Stimulated activated CD4-positive, alpha-beta T cell treated with anti-CD3 and anti-CD28 coated beads, Interleukin-4, amount 100 ng/mL, for 24 hours (primary cell): ENCODE measurements at regions not wholly inside any gene's neighbourhood (a gene's known extent, or its start where the extent isn't known, plus 50 kb on each side); places are given as distances from the start of the nearest gene placed in this dataset.
"Not testable (repeated sequence)": the region's sequence is repeated elsewhere in the genome, so short reads cannot be mapped to it uniquely, and the experiment has no call there.

ENCODE experiments used
- DNase-seq: peaks from one replicate; pipeline ENCODE4 v3.0.0-alpha.2; 2020

DNA sequence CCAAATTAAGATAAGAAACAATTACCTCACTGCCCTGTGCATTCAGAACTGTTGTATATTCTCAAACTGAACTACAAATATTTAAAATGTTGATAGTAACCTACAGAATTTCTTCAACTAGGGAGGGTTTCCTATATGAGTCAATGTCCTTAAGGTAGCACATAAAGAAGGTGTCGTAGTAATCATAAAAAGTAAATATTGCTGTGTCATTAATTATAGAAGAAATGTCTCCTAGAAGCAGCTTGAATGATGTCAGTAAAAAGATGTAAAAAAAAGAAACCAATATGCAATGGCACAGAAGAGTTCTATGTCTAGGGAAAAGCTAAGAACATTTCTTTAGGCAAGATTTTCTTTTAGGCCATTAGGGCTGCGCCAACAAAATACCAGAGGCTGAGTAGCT lies 559.6 kb upstream of the EPHA5 start:
- DNase-seq: no peak

DNA sequence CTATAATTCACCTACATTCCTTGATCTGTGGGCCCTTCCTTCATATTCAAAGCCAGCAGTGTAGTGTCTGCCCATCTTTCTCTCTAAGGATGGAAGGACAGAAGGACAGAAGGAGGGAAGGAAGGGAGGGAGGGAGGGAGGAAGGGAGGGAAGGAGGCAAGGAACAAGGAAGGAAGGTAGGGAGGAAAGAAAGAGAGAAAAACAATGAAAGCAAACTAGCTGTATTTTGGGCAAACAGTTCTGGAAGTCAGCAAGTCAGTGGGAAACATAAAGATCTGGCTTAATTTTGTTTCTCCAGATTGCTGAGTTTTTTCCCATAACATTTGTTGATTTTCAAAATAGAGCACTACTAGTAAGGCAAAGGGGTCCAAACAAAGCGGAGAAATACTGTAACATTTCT lies 555.2 kb upstream of the EPHA5 start:
- no peak for DNase-seq

DNA sequence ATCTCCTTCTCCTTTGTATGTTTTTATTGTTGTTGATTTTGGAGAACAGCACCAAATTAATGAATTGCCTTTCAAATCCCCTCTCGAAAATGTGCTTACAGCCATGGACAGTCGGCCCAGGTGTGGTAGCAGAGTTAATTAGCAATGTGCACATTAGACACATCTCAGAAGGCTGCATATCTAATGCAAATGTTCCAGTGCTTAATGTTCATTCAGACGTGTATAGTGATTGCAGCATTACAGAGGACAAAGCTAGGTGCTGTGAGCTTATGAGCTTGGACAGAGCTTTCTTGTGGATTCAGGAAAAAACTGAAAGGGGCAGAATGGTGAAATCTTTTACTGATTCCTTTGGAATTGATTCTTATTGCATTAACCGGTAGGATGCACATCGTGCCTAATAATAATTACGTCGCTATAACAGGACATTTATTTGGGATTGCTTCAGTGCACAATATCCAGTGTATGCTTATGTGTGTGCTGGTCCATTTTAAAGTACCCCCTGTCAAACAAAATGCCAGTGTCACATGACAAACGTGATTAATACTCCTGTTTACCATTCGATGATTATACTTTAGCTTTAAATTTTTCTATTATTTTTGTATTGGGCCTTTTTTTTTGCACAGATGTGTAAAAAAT lies 552.9 kb upstream of the EPHA5 start:
- no peak for DNase-seq

DNA sequence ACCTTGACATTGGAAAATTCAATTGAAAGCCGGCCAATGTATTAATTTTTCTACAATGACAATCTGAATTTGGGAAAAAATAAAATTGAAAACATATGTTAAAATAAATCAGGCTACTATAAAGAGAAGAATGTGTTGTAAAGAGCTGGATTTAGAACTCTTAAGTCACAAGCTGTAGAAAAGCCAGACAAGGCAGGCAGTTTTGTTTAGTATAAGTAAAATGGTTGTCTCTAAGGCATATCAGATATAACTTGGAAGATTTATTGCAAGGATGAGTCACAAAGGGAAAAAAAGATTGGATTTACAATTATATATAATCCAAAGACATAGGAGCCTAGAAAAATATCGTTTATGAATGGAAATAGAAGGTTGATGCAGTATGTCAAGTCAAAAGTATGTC lies 549.1 kb upstream of the EPHA5 start:
- no peak for DNase-seq

DNA sequence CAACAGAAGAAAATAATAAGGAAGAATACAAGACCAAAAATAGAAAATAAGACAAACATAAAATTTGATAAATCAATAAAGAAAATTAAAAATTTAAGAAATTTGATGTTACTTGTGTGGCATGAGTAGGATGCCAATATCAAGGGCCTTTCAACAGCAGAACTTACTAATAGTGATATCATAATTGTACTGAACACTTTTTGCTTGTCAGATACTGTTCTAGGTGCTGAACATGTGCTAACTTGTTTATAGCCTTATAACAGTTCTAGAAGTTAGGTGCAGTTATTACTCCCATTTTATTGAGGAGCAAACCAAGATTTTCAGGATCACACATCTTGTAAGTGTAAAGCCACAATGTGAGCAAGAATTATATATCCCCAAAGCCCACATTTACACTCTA lies 546.0 kb upstream of the EPHA5 start:
- DNase-seq: no peak

DNA sequence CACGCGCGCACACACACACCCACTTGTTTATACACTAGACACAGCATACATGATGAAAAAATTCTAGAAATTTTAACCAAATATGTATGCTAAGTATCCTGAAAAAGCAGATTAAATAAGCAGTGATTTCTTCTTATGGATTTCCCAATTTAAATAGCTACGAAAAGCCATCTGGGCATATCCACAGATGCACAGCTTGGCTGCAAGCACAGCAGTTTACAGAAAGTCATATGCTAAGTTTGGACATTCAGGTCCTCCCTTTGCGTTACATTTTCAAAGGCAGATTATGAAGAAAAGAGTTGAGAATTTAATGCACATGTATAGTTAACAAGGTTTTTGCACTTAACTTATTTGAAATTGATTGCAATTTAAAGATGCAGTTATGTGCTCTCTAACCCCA lies 542.2 kb upstream of the EPHA5 start:
- no peak for DNase-seq

DNA sequence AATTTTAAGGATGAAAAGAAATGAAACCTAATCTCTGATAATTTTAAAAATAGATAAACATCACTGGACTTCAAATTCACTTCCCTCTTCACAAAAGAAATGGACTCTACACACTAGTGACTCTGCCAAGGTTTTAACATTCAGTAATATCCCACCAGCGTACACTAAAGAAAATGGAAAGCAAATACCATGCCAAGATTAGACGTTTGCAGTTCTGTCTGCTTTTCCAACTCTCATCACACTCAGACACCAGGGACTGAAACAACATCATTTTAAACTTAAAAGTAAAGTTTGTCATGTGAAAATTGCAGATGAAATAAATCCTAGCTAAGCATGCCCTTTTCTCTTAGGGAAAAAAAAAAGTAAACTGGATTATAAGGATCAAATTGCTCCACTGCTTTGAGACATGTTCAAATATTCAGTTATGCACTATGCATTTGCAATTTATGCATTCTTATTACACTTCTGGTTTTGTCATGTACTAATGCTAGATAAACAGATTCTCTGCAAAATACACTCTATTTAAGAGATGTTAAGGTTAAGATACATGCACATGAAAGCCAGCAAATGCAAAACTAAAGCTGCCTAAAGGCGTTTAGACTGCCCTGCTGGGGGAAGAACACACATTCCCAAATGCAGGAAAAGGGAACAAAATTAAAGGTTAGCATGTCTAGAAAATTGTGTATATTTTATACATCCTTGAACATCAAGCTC lies 534.4 kb upstream of the EPHA5 start:
- DNase-seq: no peak

DNA sequence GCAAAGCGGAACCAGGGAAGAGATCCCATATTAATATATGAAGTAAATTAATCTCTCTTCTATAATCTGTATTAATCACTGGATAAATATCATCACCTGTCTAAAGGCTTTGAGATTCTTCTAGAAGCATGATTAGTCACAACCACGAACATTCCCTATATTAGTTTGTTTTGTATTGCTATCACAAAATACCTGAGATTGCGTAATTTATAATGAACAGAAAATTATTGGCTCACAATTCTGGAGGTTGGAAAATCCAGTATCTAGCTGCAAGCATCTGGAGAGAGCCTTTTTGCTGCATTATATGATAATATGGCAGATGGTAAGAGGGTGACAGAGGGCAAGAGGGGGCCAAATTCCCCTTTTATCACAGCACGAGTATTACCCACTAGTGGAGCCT lies 532.6 kb upstream of the EPHA5 start:
- no peak for DNase-seq

DNA sequence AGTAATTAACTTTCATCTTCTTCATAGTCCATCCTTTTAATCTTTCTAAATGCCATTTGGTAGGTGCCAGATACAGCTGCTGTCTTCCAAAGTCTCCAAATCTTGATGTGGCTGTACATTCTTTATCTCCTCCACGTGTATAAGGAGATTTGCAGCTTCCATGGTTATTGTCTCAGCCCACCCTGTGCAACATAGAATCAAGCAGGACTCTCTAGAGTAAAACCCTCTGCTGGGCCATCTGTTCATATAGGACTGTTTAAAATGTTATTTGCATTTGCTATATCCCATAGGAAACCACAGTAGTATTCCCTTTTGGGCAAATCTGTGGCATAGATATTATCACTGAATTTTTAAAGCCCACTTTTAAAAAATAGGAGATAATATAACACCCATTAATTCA lies 527.2 kb upstream of the EPHA5 start:
- no peak for DNase-seq

DNA sequence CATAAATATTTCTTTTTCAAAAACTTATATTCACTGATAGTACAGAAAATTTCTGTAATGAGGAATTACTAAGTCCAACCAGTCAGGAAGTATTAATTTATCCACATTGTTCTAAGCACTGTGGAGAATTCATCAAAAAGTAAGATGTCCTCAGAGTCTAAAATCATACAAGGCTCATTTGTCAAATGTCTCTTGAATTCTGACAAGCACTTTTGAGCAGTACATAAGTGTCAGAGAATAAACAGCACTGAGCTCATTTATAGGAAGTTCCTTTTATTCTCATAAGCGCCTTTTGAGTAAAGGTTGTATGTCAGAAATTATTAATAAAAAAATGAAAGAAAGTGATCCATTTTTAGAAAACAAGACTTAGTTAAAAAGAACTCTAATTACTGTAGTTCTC lies 523.2 kb upstream of the EPHA5 start:
- DNase-seq: no peak

DNA sequence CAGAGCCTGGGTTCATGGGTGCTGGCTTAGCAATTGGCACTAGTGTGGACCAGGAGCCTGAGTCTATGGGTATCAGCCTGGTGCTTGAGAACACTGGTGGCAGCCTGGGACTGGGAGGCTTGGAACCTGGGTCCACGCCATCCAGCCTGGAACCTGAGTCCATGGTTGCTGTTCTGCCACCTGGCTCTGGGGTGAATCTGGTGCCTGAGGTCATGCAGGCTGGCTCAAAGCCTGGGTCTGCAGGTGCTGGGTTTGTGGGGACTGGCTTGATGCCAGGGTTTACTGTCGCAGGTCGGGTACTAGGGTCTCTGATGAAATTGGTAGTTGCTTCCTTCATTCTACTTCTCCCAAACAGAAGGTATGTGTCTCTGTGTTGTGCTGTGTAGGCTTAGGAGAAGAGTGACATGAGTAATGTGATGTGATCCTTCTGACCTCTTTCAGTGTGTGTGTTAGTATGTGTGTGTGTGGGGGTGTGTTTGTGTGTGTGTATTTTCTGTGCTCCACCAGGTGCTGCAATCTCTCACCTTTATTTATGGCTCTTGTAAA lies 517.0 kb upstream of the EPHA5 start:
- no peak for DNase-seq

DNA sequence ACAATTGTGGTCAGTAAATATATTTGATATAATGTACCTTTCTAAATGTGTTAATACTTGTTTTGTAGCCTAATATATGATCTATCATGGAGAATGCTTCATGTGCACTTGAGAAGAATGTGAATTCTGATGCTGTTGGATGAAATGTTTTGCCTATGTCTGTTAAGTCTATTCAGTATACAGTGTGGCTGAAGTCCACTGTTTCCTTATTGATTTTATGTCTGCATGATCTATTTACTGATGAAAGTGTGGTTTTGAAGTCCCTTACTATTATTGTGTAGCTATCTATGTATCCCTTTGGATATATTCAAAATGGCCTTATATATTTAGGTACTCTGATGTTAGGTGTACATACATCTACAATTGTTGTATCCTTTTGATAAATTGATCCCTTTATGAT lies 515.8 kb upstream of the EPHA5 start:
- no peak for DNase-seq

DNA sequence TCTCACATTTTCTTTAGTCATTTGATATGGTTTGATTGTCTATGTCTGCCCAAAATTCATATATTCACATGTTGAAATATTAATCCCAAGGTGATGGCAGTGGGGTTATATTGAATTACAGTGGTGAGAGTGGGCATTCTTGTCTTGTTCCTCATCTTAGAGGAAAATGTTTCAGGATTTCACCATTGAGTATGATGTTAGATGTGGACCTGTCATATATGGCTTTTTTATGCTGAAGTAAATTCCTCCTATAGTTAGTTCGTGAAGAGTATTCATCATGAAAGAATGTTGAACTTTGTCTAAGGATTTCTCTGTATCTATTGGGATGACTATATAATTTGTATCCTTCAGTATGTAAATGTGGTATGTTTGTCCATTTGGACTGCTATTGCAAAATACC lies 512.3 kb upstream of the EPHA5 start:
- no peak for DNase-seq

DNA sequence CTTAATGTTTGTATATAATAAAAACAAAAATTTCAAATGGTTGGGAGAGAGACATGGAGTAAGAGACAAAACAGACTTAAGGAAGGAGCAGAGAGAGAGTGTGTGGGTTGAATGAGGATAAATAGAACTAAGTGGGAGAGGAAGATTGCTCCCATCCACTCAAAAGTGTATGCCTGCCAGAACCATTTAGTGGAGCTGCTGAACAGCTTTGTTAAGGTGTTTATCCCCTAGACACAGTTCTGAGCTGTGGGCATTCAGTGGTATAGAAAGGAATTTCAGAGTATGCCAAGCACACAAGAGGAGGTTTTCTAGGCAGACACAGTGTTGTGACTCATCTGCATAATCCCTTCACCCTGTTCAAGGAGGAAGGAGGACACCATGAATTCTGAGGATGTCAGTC lies 508.6 kb upstream of the EPHA5 start:
- DNase-seq: no peak

DNA sequence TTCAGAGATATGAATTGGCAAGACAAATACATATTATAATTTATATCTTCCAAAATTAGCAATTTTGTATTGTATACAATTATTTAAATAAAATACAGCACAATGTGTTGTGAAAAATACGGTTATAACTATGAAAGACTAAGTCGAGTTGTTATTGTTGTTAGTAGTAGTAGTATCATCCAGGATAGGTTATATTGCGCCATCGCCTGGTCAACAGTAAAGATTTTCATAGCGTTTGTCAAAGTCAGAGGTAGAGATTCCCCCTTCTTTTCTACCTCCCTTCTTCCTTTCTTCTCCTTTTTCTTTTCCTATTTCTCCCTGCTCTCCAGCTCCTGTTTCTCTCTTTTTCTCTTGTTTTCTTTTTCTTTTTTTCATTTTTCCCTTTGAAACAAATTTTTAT lies 499.1 kb upstream of the EPHA5 start:
- DNase-seq: no peak

DNA sequence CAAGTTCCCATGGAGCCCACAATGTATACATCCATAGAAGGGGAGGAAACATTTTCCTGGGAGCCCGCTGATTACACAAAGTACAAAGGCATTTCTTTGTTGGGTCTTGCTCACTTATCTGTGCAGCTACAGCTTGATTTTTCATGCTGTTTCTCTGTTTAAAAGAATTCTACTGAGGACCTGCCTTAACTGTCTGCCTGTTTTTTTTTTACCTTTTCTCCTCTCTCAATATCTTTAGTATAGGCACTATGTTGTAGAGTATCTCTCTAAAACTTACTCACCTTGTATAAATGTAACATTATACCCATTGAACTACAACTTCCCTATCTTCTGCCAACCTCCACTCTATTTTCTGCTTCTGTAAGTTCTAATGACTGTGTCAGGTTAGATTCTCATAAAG lies 494.6 kb upstream of the EPHA5 start:
- DNase-seq: no peak

DNA sequence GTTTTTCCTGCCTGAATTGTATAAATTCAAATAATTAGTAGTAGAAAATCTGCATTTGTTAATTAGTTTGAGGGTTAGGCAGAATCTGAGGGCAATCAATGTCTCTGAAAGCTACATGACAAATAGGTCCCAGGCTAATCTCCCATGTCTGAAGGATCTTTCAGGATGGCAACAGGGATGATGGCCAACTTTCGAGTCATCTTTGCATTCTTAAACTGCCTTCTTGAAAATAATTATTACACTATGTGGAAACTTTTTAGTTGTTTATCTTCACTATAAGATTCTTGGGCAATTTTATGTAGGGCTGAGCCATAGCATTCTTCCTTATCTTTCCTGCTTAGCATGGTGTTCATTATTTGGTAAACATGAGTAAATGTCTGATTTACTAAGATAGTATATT lies 490.3 kb upstream of the EPHA5 start:
- DNase-seq: no peak

DNA sequence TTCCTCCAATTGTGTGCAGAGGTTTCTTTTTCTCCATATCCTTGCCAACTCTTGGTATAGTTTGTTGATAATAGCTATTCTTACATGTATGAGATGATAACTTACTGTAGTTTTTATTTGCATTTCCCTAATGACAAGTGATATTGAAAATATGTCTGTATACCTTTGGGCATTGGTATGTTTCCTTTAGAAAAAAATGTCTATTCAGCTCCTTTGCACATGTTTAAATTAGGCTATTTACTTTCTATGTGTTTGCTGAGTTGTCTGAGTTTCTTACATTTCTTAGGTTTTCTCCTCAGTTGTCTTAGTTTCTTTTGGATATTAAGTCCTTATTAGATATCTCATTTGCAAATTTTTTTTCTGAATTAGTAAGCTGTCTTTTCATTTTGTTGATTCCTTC lies 487.3 kb upstream of the EPHA5 start:
- no peak for DNase-seq

DNA sequence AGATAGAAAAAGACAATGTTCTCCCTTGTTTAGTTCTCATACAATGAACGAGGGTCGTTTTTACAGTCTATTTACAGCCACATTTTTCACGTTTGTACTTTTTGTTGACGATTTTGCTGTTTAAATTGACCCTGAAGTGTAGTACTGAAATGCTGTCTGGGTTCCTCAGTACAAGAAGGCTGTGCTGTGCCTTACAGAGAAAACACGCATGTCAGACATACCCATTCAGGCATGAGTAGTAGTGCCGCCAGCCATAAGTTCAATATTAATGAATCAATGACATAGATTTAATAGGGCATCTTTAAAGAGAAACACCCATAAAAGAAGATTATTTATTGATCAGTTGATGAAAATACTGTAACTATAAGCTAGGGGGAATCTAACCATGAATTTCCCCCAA lies 459.8 kb upstream of the EPHA5 start:
- no peak for DNase-seq

DNA sequence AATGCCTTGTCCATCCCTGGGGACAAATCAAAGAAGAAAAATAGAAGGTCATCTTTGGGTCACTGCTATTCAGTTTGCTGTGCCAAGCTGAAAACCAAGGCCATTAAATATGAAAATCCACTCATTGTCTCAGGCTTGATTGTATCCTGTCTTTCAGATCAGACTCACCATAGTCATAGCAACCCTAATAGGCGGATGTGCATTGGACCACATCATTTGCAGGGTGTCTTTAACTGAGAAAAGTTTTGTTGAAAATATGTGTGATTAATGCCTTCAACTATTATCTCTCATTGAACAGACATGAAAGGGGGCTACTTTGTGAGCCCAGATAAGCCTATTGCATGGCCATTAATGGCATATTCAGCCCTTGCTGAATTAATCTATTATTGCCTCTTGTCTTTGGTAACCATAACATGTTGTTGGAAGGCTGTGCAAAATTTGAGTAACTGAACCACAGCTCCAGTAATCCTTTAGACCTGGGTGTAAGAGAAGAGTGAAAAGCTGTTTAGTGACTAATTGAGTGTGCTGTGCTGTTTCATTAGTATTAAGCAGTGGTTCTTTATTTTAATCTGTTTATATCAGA lies 453.6 kb upstream of the EPHA5 start:
- DNase-seq: no peak

DNA sequence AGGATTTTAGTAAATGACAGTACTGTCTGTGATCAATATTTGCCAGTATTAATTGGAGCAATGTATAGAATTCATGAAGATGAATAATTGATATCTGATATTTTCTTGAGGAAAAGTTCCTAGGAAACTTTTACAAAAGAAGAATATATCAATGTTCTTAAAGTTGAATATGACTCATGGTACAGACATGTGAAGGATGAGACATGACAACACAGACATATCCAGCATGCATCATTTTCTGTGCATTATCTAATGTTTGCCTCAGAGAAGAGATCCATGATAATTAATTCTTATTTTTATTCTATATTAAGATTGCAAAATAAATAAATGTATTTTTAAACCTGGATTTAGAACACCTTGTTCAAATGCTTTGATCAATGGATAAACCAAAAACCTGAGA lies 452.9 kb upstream of the EPHA5 start:
- no peak for DNase-seq

DNA sequence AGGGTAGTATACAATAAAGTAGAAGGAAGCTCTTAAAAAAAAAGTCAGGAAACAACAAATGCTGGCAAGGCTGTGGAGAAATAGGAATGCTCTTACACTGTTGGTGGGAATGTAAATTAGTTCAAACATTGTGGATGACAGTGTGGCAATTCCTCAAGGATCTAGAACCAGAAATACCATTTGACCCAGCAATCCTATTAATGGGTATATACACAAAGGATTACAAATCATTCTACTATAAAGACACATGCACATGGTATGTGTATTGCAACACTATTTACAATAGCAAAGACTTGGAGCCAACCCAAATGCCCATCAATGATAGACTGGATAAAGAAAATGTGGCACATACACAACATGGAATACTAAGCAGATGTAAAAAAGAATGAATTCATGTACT lies 444.9 kb upstream of the EPHA5 start:
- not testable (repeated sequence) for DNase-seq

DNA sequence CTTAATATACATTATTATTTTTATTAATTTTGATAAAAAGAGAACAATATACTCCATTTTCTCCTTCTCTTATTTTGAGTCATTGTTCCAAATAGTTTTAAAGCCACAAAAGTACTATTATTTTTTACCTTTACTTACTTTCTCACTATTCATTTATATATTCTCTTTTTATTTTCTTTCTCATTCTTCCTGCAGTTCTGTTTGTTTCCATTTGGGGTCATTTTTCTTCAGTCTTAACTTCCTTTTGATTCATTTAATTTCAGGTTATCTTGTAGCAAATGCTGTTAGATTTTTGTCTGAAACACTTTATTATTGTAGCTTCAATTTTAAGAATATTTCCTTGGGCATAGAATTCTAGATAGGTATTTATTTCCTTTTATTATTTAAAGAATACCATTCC lies 438.6 kb upstream of the EPHA5 start:
- no peak for DNase-seq

DNA sequence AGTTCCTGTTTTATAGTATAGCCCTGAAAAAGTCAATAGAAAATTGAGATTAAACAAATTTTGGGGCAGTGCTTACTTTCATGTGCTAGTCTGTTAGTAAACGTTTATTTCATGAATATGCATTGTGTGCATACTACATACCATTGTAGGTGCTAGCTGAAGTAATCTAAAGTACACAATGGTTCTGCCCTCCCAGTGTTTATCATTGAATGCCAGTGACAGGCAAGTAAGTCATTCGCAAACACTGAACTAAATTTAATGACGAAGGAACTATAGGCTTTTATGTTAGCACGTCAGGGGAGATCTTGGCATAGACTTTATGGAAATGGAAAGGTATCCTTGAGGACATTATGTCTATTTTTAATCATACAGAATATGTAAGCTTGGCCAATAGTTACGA lies 426.9 kb upstream of the EPHA5 start:
- DNase-seq: no peak

DNA sequence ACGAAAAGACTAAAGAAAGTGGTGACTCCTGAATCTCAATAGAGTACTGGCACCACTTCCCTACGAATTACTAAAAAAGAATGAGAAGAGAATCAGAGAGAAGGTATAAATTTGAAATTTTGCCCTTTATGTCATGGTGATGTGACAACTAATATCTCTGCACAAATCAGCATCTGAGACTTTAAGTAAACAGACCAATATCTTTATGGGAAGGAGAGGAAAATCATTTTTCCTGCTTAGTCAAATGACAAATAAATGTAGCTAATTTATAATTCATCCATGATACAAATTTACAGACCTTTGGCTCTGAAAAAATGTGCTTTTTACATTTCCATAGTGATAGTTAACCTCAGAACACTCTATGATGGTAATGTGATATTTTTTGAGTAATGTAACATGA lies 424.8 kb upstream of the EPHA5 start:
- no peak for DNase-seq
